OCI-LY7 (cell line): ENCODE measurements at regions not wholly inside any gene's neighbourhood (a gene's known extent, or its start where the extent isn't known, plus 50 kb on each side); places are given as distances from the start of the nearest gene placed in this dataset.

ENCODE experiments used
- BruUV-seq: library from RNA; stranded (reverse); fragments of 400-500 nt; replicated peaks from 2 replicates; lab custom pipeline; 2021; lab: Mats Ljungman, UMichigan
- CTCF ChIA-PET: fragments of 300-600 bp; sonication (Branson Sonifier 250); formaldehyde crosslinking; loops from one replicate; lab custom pipeline; 2022; ENCODE audit warnings: antibody characterized with exemption; ENCODE audit not compliant: unreplicated experiment; lab: Charles Lee
- POLR2A ChIA-PET: fragments of 300-600 bp; sonication (Branson Sonifier 250); formaldehyde crosslinking; loops from one replicate; lab custom pipeline; 2022; ENCODE audit warnings: antibody characterized with exemption; lab: Charles Lee
- DNase-seq: peaks from one replicate; pipeline ENCODE4 v3.0.0-alpha.2; 2015; ENCODE audit warnings: low spot score
- H2AFZ ChIP-seq: fragments of 200-600 bp; sonication (generic), shearing (Covaris generic); 2 replicates; pipeline ENCODE4 v1.6.1; 2014; ENCODE audit warnings: mild to moderate bottlenecking, antibody characterized with exemption, low read length, moderate library complexity
- H3K27ac ChIP-seq: fragments of 200-600 bp; sonication (generic); 2 replicates; pipeline ENCODE4 v1.5.1; 2014; ENCODE audit warnings: mixed run types, low read depth, mild to moderate bottlenecking, moderate library complexity, low read length, inconsistent platforms; ENCODE audit not compliant: poor library complexity, severe bottlenecking
- H3K36me3 ChIP-seq: fragments of 200-600 bp; sonication (generic); 2 replicates; pipeline ENCODE4 v1.6.1; 2014; ENCODE audit warnings: mild to moderate bottlenecking, antibody characterized with exemption, low read length, moderate library complexity, mixed read lengths; ENCODE audit not compliant: insufficient read depth
- H3K4me1 ChIP-seq: fragments of 200-600 bp; sonication (generic); 2 replicates; pipeline ENCODE4 v1.5.1; 2014; ENCODE audit warnings: mild to moderate bottlenecking, low read length; ENCODE audit not compliant: insufficient read depth, poor library complexity, severe bottlenecking
- H3K4me2 ChIP-seq: fragments of 200-600 bp; sonication (generic); 2 replicates; pipeline ENCODE4 v1.6.1; 2014; ENCODE audit warnings: mild to moderate bottlenecking, low read length
- H3K4me3 ChIP-seq: fragments of 200-600 bp; sonication (generic); 2 replicates; pipeline ENCODE4 v1.5.1; 2014; ENCODE audit warnings: mild to moderate bottlenecking, low read depth, low read length; ENCODE audit not compliant: poor library complexity, severe bottlenecking
- H3K79me2 ChIP-seq: fragments of 200-600 bp; sonication (generic); 2 replicates; pipeline ENCODE4 v1.6.1; 2016; ENCODE audit warnings: low read depth, mild to moderate bottlenecking, low read length, moderate library complexity, mixed read lengths; ENCODE audit not compliant: insufficient read depth
- H3K9me2 ChIP-seq: fragments of 200-600 bp; sonication (generic); 2 replicates; pipeline ENCODE4 v1.6.1; 2016; ENCODE audit warnings: mild to moderate bottlenecking, low read length, mixed read lengths; ENCODE audit not compliant: insufficient read depth
- H3K9me3 ChIP-seq: fragments of 200-600 bp; sonication (generic); 2 replicates; pipeline ENCODE4 v1.6.1; 2014; ENCODE audit warnings: mild to moderate bottlenecking, mixed run types, low read length, mixed read lengths
- H4K20me1 ChIP-seq: fragments of 200-600 bp; sonication (generic); 2 replicates; pipeline ENCODE4 v1.6.1; 2014; ENCODE audit warnings: mild to moderate bottlenecking, antibody characterized with exemption, low read length, moderate library complexity, mixed read lengths; ENCODE audit not compliant: insufficient read depth
- EZH2phosphoT487 ChIP-seq: fragments of 200-600 bp; sonication (generic); IDR thresholded peaks from 2 replicates; pipeline ENCODE4 v1.6.1; 2018; ENCODE audit warnings: low read depth, borderline replicate concordance, mild to moderate bottlenecking, mixed run types, antibody characterized with exemption, low read length, moderate library complexity, mixed read lengths
- intact Hi-C: fragments of 100-400 bp; cut with micrococcal nuclease; formaldehyde crosslinking; loops from one replicate; pipeline ENCODE4 v1.10.0; 2022; ENCODE audit not compliant: unreplicated experiment
- TF ChIP-seq, protein P1 (sequence below): fragments of 200-600 bp; sonication (generic); conservative IDR thresholded peaks from 2 replicates; pipeline ENCODE4 v1.5.1; 2014; ENCODE audit warnings: mild to moderate bottlenecking, antibody characterized with exemption, low read length, moderate library complexity, mixed read lengths

DNA sequence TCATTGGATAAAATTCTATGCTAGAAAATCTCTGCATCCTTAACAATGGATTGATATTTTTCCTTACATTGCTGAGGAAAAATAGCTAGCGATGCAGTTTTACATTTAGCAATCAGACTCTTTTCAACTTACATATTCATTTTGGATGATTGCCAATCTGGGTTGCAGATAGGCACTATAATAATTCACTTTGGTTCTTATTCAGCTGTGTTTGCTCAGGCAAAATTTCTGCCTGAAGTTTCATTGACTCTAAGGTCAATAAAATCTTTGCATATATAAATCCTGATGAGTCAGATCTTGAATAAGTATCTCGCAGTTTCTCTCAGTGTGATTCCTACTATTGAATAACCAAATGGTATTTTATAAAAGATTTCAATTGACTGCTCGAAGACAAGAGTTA lies 1105.8 kb downstream of the CDH18 start:
- no TSS peak for BruUV-seq
- Histone ChIP-seq H3K4me2 (no peak overlapping the region), H3K9me3 (no peaks in the 10 kb centered on the region), H3K79me2 (no peaks in the 10 kb centered on the region), H4K20me1 (no peaks in the 10 kb centered on the region), H3K4me3 (no peak overlapping the region), H3K9me2 (no peaks in the 10 kb centered on the region), H2AFZ (no peak overlapping the region), H3K4me1 (no peaks in the 10 kb centered on the region), H3K27ac (no peak overlapping the region), H3K36me3 (no peaks in the 10 kb centered on the region)
- no peak for TF ChIP-seq EZH2phosphoT487
- TF ChIP-seq, protein P1, sequence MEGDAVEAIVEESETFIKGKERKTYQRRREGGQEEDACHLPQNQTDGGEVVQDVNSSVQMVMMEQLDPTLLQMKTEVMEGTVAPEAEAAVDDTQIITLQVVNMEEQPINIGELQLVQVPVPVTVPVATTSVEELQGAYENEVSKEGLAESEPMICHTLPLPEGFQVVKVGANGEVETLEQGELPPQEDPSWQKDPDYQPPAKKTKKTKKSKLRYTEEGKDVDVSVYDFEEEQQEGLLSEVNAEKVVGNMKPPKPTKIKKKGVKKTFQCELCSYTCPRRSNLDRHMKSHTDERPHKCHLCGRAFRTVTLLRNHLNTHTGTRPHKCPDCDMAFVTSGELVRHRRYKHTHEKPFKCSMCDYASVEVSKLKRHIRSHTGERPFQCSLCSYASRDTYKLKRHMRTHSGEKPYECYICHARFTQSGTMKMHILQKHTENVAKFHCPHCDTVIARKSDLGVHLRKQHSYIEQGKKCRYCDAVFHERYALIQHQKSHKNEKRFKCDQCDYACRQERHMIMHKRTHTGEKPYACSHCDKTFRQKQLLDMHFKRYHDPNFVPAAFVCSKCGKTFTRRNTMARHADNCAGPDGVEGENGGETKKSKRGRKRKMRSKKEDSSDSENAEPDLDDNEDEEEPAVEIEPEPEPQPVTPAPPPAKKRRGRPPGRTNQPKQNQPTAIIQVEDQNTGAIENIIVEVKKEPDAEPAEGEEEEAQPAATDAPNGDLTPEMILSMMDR, result no peak
- ChIA-PET CTCF (no interaction called here), POLR2A (interaction anchor here (0.8 kb wide), 1 partner anchor 14 kb away, joined by 3 read pairs; no protein-coding TSS in a partner anchor)
- no peak for DNase-seq
- intact Hi-C loops, result no loop called here

DNA sequence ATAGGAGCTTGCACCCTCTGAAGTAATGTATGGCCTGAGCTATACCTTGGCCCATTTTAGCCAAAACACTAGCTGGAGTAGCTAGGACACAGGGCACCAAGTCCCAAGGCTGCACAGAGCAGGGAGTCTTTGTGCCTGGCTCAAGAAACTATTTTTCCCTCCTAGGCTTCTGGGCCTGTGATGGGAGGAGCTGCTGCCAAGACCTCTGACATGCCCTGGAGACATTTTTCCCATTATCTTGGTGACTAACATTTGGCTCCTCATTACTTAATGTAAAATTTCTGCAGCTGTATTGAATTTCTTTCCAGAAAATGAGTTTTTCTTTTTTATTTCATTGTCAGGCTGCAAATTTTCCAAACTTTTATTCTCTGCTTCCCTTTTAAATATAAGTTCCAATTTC lies 1099.2 kb downstream of the CDH18 start:
- Histone ChIP-seq H3K9me3 (no peaks in the 10 kb centered on the region), H3K27ac (no peak overlapping the region), H2AFZ (no peak overlapping the region), H3K4me1 (no peaks in the 10 kb centered on the region), H4K20me1 (no peaks in the 10 kb centered on the region), H3K4me2 (no peak overlapping the region), H3K4me3 (no peak overlapping the region), H3K9me2 (no peaks in the 10 kb centered on the region), H3K79me2 (no peaks in the 10 kb centered on the region), H3K36me3 (no peaks in the 10 kb centered on the region)
- POLR2A ChIA-PET, result interaction anchor here (0.5 to 0.6 kb wide), 2 partner anchors 100 to 382 kb away, joined by 3 read pairs; no protein-coding TSS in a partner anchor
- CTCF ChIA-PET, result no interaction called here
- BruUV-seq, result no TSS peak
- DNase-seq, result no peak
- TF ChIP-seq EZH2phosphoT487, result no peak
- TF ChIP-seq, protein P1, result no peak
- intact Hi-C loops, result no loop called here

DNA sequence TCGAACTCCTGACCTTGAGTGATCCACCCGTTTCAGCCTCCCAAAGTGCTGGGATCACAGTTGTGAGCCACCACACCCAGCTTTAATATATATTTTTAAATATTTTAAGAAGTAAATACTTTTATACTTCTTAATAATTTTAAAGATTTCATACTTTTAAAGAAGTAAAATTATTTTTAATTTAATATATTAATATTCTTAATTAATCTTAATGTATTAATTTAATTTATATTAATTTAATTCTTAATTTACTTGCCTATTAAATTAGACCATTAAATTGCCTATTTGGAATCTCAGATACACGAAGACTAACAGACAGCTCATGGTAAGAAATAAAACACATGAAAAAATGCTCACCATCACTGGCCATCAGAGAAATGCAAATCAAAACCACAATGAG lies 1087.4 kb downstream of the CDH18 start:
- Histone ChIP-seq H3K9me2 (no peaks in the 10 kb centered on the region; the same call in 1 of the 2 replicates), H3K36me3 (no peaks in the 10 kb centered on the region), H3K4me3 (no peak overlapping the region), H3K4me2 (no peak overlapping the region), H4K20me1 (no peaks in the 10 kb centered on the region), H3K4me1 (no peaks in the 10 kb centered on the region), H3K9me3 (no peaks in the 10 kb centered on the region), H3K79me2 (no peaks in the 10 kb centered on the region), H3K27ac (no peak overlapping the region), H2AFZ (no peak overlapping the region)
- intact Hi-C loops, result no loop called here
- POLR2A ChIA-PET, result no interaction called here
- no TSS peak for BruUV-seq
- DNase-seq, result no peak
- no peak for TF ChIP-seq EZH2phosphoT487
- TF ChIP-seq, protein P1, result no peak
- CTCF ChIA-PET, result no interaction called here
